WTC11 (cell line): ENCODE measurements at regions not wholly inside any gene's neighbourhood (a gene's known extent, or its start where the extent isn't known, plus 50 kb on each side); places are given as distances from the start of the nearest gene placed in this dataset.

ENCODE experiments used
- ATAC-seq: fragments of 200-7000 bp; cut with Tn5 transposase; 2 replicates; pipeline ENCODE4 v1.10.0; 2021; ENCODE audit warnings: mild to moderate bottlenecking, moderate library complexity
- CTCF ChIA-PET: fragments of 300-600 bp; sonication (Branson Sonifier 250); formaldehyde crosslinking; loops from one replicate; lab custom pipeline; 2021; ENCODE audit warnings: antibody characterized with exemption; lab: Charles Lee
- POLR2A ChIA-PET: fragments of 350-600 bp; sonication (Branson Sonifier 250); formaldehyde crosslinking; loops from one replicate; lab custom pipeline; 2021; ENCODE audit warnings: antibody characterized with exemption; lab: Charles Lee
- DNase-seq: peaks from one replicate; pipeline ENCODE4 v3.0.0; 2021; ENCODE audit warnings: low spot score
- H3K27ac Mint-ChIP-seq: 2 replicates; pipeline ENCODE4 v1.8.0; 2021; ENCODE audit warnings: mixed read lengths
- H3K27me3 Mint-ChIP-seq: 2 replicates; pipeline ENCODE4 v1.8.0; 2021; ENCODE audit warnings: low read depth, mild to moderate bottlenecking, moderate library complexity, mixed read lengths
- H3K36me3 Mint-ChIP-seq: 2 replicates; pipeline ENCODE4 v1.8.0; 2021; ENCODE audit warnings: mixed read lengths
- H3K4me1 Mint-ChIP-seq: 2 replicates; pipeline ENCODE4 v1.8.0; 2022; ENCODE audit warnings: mixed read lengths
- H3K4me3 Mint-ChIP-seq: 2 replicates; pipeline ENCODE4 v1.8.0; 2021; ENCODE audit warnings: mild to moderate bottlenecking, moderate library complexity, mixed read lengths
- H3K9me3 Mint-ChIP-seq: 2 replicates; pipeline ENCODE4 v1.8.0; 2021; ENCODE audit warnings: mixed read lengths
- AFF4 ChIP-seq: sonication (generic); formaldehyde crosslinking; IDR thresholded peaks from 2 replicates; pipeline ENCODE4 v1.8.1; 2023; ENCODE audit warnings: mild to moderate bottlenecking, missing genetic modification reagents, borderline replicate concordance
- CTCF ChIP-seq: fragments of 200-600 bp; IDR thresholded peaks from 2 replicates; pipeline ENCODE4 v1.8.0; 2022; ENCODE audit warnings: antibody characterized with exemption
- E2F4 ChIP-seq: sonication (generic); formaldehyde crosslinking; IDR thresholded peaks from 2 replicates; pipeline ENCODE4 v1.8.1; 2022; ENCODE audit warnings: low read depth, mild to moderate bottlenecking, moderate library complexity, missing genetic modification reagents, borderline replicate concordance
- FOXP4 ChIP-seq: sonication (generic); formaldehyde crosslinking; IDR thresholded peaks from 2 replicates; pipeline ENCODE4 v1.8.0; 2022; ENCODE audit warnings: mild to moderate bottlenecking, missing genetic modification reagents
- GABPB1 ChIP-seq: sonication (generic); formaldehyde crosslinking; IDR thresholded peaks from 2 replicates; pipeline ENCODE4 v1.8.1; 2023; ENCODE audit warnings: mild to moderate bottlenecking, missing genetic modification reagents
- MLX ChIP-seq: sonication (generic); formaldehyde crosslinking; IDR thresholded peaks from 2 replicates; pipeline ENCODE4 v1.8.1; 2023; ENCODE audit warnings: mild to moderate bottlenecking, missing genetic modification reagents, moderate library complexity
- PRRX2 ChIP-seq: fragments of 250-450 bp; sonication (Bioruptor Pico); IDR thresholded peaks from 2 replicates; pipeline ENCODE4 v1.8.0; 2021; ENCODE audit warnings: mild to moderate bottlenecking
- ZNF281 ChIP-seq: sonication (generic); formaldehyde crosslinking; IDR thresholded peaks from 2 replicates; pipeline ENCODE4 v1.8.0; 2023; ENCODE audit warnings: mild to moderate bottlenecking, missing genetic modification reagents
- ZNF396 ChIP-seq: fragments of 250-450 bp; sonication (Bioruptor Pico); IDR thresholded peaks from 2 replicates; pipeline ENCODE4 v1.8.0; 2021; ENCODE audit warnings: mild to moderate bottlenecking, moderate library complexity, borderline replicate concordance
- ZNF416 ChIP-seq: fragments of 250-450 bp; sonication (Bioruptor Pico); IDR thresholded peaks from 2 replicates; pipeline ENCODE4 v1.9.0; 2021; ENCODE audit warnings: mild to moderate bottlenecking, inconsistent platforms
- ZSCAN18 ChIP-seq: fragments of 250-450 bp; sonication (Bioruptor Pico); IDR thresholded peaks from 2 replicates; pipeline ENCODE4 v2.1.2; 2022; ENCODE audit warnings: mild to moderate bottlenecking, moderate library complexity

GRCh38 chr18:77369644-77370043 is 120.0 kb downstream of the GALR1 start:
- TF ChIP-seq ZNF396 (CRISPR knock-in tag) (no peak), ZSCAN18 (CRISPR knock-in tag) (no peak), MLX (CRISPR knock-in tag) (no peak), PRRX2 (CRISPR knock-in tag) (no peak), E2F4 (CRISPR knock-in tag) (no peak), FOXP4 (no peak), AFF4 (CRISPR knock-in tag) (no peak), ZNF281 (CRISPR knock-in tag) (no peak), GABPB1 (CRISPR knock-in tag) (no peak), CTCF (no peak), ZNF416 (CRISPR knock-in tag) (no peak)
- Mint-ChIP-seq H3K36me3 (peaks cover 19% of the 10 kb centered on the region), H3K9me3 (peaks cover 33% of the 10 kb centered on the region), H3K4me3 (no peak overlapping the region), H3K27ac (no peak overlapping the region), H3K27me3 (no peaks in the 10 kb centered on the region), H3K4me1 (peaks cover 11% of the 10 kb centered on the region)
- no peak for ATAC-seq
- CTCF ChIA-PET = no interaction called here
- no peak for DNase-seq
- POLR2A ChIA-PET = interaction anchor here (0.6 kb wide), 1 partner anchor 228 kb away, joined by 6 read pairs; no protein-coding TSS in a partner anchor
